HEK293 (cell line): ENCODE measurements at regions not wholly inside any gene's neighbourhood (a gene's known extent, or its start where the extent isn't known, plus 50 kb on each side); places are given as distances from the start of the nearest gene placed in this dataset.

Experiments
- ZNF37A ChIP-seq: fragments of 450-650 bp; IDR thresholded peaks from 2 replicates; pipeline ENCODE4 v1.5.1; 2018; ENCODE audit warnings: missing biosample characterization, missing genetic modification characterization
- ZNF768 ChIP-seq: fragments of 450-650 bp; formaldehyde crosslinking; IDR thresholded peaks from 2 replicates; pipeline ENCODE4 v1.5.1; 2018; ENCODE audit warnings: missing biosample characterization, mild to moderate bottlenecking, missing genetic modification characterization
- ZNF830 ChIP-seq: fragments of 450-650 bp; IDR thresholded peaks from 2 replicates; pipeline ENCODE4 v1.5.0; 2018; ENCODE audit warnings: missing biosample characterization, missing genetic modification characterization, low read depth, mild to moderate bottlenecking, moderate library complexity

DNA sequence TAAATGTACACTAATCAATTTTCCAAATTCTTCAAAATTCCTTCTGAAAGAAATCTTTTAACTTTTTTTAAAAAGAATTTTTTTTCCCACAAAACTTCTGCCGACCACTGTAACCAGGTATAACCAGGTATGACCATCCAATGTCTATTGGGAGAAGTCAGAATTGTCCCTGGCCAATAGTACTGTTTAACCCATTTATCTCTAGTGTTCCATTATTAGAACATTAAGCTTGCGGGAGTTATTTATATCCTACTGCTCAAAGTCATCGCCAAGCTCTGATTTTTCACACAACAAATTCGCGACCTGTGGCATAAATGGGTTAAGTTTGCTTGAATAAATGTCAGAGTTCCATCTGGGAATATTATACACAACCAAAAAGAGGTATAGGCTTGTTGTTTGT is 343.2 kb downstream of the ANXA1 start:
- TF ChIP-seq ZNF37A (tag by site-specific recombination) (no peak), ZNF768 (tag by site-specific recombination) (no peak), ZNF830 (tag by site-specific recombination) (no peak)
